Neural cell (in vitro differentiated cells): ENCODE measurements at regions not wholly inside any gene's neighbourhood (a gene's known extent, or its start where the extent isn't known, plus 50 kb on each side); places are given as distances from the start of the nearest gene placed in this dataset.

Experiments
- H2AFZ ChIP-seq: fragments of 200-600, 300-800 bp; sonication (generic), shearing (Covaris generic); 2 replicates; pipeline ENCODE4 v1.6.0; 2014; ENCODE audit warnings: low read depth, mild to moderate bottlenecking, antibody characterized with exemption, low read length, moderate library complexity
- H3F3A ChIP-seq: fragments of 200-600 bp; shearing (Covaris generic); 2 replicates; pipeline ENCODE4 v1.6.1; 2016; ENCODE audit warnings: mild to moderate bottlenecking, moderate library complexity, mixed read lengths, antibody characterized with exemption, low read length; ENCODE audit not compliant: insufficient read depth, poor library complexity, severe bottlenecking
- H3K27ac ChIP-seq: fragments of 200-600, 300-800 bp; sonication (generic), shearing (Covaris generic); 2 replicates; pipeline ENCODE4 v1.5.1; 2014; ENCODE audit warnings: mild to moderate bottlenecking, low read length, moderate library complexity
- H3K27me3 ChIP-seq: fragments of 300-800, 200-600 bp; sonication (generic), shearing (Covaris generic); 2 replicates; pipeline ENCODE4 v1.6.0; 2014; ENCODE audit warnings: mild to moderate bottlenecking, low read depth, low read length, moderate library complexity; ENCODE audit not compliant: insufficient read depth
- H3K36me3 ChIP-seq: fragments of 300-800, 200-600 bp; sonication (generic), shearing (Covaris generic); 2 replicates; pipeline ENCODE4 v1.5.1; 2014; ENCODE audit warnings: mild to moderate bottlenecking, antibody characterized with exemption, low read length, moderate library complexity; ENCODE audit not compliant: insufficient read depth
- H3K4me2 ChIP-seq: fragments of 300-800, 200-600 bp; sonication (generic), shearing (Covaris generic); 2 replicates; pipeline ENCODE4 v1.6.0; 2014; ENCODE audit warnings: mild to moderate bottlenecking, low read length
- H3K4me3 ChIP-seq: fragments of 300-800, 200-600 bp; sonication (generic), shearing (Covaris generic); 2 replicates; pipeline ENCODE4 v1.5.1; 2014; ENCODE audit warnings: mild to moderate bottlenecking, low read length, moderate library complexity
- H3K79me2 ChIP-seq: fragments of 200-600 bp; shearing (Covaris generic); replicated peaks from 2 replicates; pipeline ENCODE4 v1.6.0; 2014; ENCODE audit warnings: mild to moderate bottlenecking, low read length, moderate library complexity; ENCODE audit not compliant: insufficient read depth
- H3K9ac ChIP-seq: fragments of 300-800, 200-600 bp; sonication (generic), shearing (Covaris generic); 2 replicates; pipeline ENCODE4 v1.6.1; 2016; ENCODE audit warnings: mild to moderate bottlenecking, low read length, mixed read lengths
- H3K9me2 ChIP-seq: fragments of 200-600 bp; shearing (Covaris generic); 2 replicates; pipeline ENCODE4 v1.6.1; 2016; ENCODE audit warnings: mild to moderate bottlenecking, low read length, mixed read lengths; ENCODE audit not compliant: insufficient read depth
- H3K9me3 ChIP-seq: fragments of 200-600, 300-800 bp; sonication (generic), shearing (Covaris generic); 2 replicates; pipeline ENCODE4 v1.6.1; 2016; ENCODE audit warnings: mild to moderate bottlenecking, mixed run types, low read length, moderate library complexity, mixed read lengths
- H4K20me1 ChIP-seq: fragments of 200-600 bp; shearing (Covaris generic); 2 replicates; pipeline ENCODE4 v1.6.1; 2016; ENCODE audit warnings: mild to moderate bottlenecking, mixed run types; ENCODE audit not compliant: insufficient read depth
- EP300 ChIP-seq: fragments of 450-650 bp; conservative IDR thresholded peaks from 2 replicates; pipeline ENCODE4 v1.6.1; 2014; ENCODE audit warnings: antibody characterized with exemption, mild to moderate bottlenecking, moderate library complexity; ENCODE audit not compliant: poor library complexity, severe bottlenecking
- EZH2 ChIP-seq: fragments of 200-600, 300-800 bp; shearing (Covaris generic), sonication (generic); IDR thresholded peaks from 2 replicates; pipeline ENCODE4 v1.6.1; 2014; ENCODE audit warnings: antibody characterized with exemption, low read length, borderline replicate concordance, mild to moderate bottlenecking; ENCODE audit not compliant: insufficient read depth, poor library complexity, severe bottlenecking
- MXI1 ChIP-seq: fragments of 450-650 bp; conservative IDR thresholded peaks from 2 replicates; pipeline ENCODE4 v1.6.1; 2014; ENCODE audit warnings: antibody characterized with exemption, mild to moderate bottlenecking; ENCODE audit not compliant: poor library complexity, severe bottlenecking
- POLR2AphosphoS5 ChIP-seq: IDR thresholded peaks from 2 replicates; pipeline ENCODE4 v1.6.1; 2012
- RAD21 ChIP-seq: fragments of 450-650 bp; conservative IDR thresholded peaks from 2 replicates; pipeline ENCODE4 v1.6.1; 2014; ENCODE audit warnings: antibody characterized with exemption, mild to moderate bottlenecking, moderate library complexity
- SMC3 ChIP-seq: fragments of 450-650 bp; conservative IDR thresholded peaks from 2 replicates; pipeline ENCODE4 v1.6.1; 2014; ENCODE audit warnings: antibody characterized with exemption, mild to moderate bottlenecking, moderate library complexity; ENCODE audit not compliant: poor library complexity
- TAF1 ChIP-seq: IDR thresholded peaks from 2 replicates; pipeline ENCODE4 v1.6.1; 2012; ENCODE audit warnings: low read depth
- TF ChIP-seq, protein P1 (sequence below): fragments of 450-650 bp; IDR thresholded peaks from 2 replicates; pipeline ENCODE4 v1.5.1; 2014; ENCODE audit warnings: antibody characterized with exemption, mild to moderate bottlenecking, moderate library complexity; ENCODE audit not compliant: poor library complexity, severe bottlenecking
- TF ChIP-seq, protein P2 (sequence below): IDR thresholded peaks from 2 replicates; pipeline ENCODE4 v1.6.1; 2012; ENCODE audit warnings: borderline replicate concordance

DNA sequence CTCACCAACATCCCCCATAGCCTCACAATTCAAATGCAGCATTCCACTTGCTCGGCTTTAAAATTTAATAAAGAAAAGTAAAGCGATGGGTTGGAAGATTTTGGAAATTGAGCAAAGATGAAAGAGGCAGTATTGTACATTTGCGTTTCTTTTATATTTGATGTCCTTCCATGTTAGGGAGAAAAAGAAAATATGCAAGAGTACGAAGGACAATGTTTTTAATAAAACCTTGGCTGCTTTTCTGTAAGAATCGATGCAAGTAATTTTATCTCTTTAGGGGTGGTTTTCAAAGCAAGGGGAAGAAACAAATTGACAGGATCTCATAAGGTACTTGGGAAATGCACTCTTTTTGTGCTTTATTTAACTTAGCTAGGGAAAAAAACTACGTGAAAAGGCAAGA lies 61.8 kb upstream of the TSC22D2 start:
- no peak overlapping the region for H3K27ac ChIP-seq
- H3K9ac ChIP-seq = no peak overlapping the region
- no peaks in the 10 kb centered on the region for H3K36me3 ChIP-seq
- H3K9me2 ChIP-seq = no peaks in the 10 kb centered on the region
- H3F3A ChIP-seq = no peaks in the 10 kb centered on the region
- H3K4me2 ChIP-seq = no peak overlapping the region
- TF ChIP-seq, protein P1, sequence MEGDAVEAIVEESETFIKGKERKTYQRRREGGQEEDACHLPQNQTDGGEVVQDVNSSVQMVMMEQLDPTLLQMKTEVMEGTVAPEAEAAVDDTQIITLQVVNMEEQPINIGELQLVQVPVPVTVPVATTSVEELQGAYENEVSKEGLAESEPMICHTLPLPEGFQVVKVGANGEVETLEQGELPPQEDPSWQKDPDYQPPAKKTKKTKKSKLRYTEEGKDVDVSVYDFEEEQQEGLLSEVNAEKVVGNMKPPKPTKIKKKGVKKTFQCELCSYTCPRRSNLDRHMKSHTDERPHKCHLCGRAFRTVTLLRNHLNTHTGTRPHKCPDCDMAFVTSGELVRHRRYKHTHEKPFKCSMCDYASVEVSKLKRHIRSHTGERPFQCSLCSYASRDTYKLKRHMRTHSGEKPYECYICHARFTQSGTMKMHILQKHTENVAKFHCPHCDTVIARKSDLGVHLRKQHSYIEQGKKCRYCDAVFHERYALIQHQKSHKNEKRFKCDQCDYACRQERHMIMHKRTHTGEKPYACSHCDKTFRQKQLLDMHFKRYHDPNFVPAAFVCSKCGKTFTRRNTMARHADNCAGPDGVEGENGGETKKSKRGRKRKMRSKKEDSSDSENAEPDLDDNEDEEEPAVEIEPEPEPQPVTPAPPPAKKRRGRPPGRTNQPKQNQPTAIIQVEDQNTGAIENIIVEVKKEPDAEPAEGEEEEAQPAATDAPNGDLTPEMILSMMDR = no peak
- TF ChIP-seq POLR2AphosphoS5 = no peak
- TF ChIP-seq RAD21 = no peak
- TF ChIP-seq MXI1 = no peak
- no peak for TF ChIP-seq EZH2
- TF ChIP-seq EP300 = no peak
- TF ChIP-seq TAF1 = no peak
- TF ChIP-seq, protein P2, sequence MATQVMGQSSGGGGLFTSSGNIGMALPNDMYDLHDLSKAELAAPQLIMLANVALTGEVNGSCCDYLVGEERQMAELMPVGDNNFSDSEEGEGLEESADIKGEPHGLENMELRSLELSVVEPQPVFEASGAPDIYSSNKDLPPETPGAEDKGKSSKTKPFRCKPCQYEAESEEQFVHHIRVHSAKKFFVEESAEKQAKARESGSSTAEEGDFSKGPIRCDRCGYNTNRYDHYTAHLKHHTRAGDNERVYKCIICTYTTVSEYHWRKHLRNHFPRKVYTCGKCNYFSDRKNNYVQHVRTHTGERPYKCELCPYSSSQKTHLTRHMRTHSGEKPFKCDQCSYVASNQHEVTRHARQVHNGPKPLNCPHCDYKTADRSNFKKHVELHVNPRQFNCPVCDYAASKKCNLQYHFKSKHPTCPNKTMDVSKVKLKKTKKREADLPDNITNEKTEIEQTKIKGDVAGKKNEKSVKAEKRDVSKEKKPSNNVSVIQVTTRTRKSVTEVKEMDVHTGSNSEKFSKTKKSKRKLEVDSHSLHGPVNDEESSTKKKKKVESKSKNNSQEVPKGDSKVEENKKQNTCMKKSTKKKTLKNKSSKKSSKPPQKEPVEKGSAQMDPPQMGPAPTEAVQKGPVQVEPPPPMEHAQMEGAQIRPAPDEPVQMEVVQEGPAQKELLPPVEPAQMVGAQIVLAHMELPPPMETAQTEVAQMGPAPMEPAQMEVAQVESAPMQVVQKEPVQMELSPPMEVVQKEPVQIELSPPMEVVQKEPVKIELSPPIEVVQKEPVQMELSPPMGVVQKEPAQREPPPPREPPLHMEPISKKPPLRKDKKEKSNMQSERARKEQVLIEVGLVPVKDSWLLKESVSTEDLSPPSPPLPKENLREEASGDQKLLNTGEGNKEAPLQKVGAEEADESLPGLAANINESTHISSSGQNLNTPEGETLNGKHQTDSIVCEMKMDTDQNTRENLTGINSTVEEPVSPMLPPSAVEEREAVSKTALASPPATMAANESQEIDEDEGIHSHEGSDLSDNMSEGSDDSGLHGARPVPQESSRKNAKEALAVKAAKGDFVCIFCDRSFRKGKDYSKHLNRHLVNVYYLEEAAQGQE = no peak
- TF ChIP-seq SMC3 = no peak
- no peaks in the 10 kb centered on the region for H3K27me3 ChIP-seq
- no peaks in the 10 kb centered on the region for H3K79me2 ChIP-seq
- H4K20me1 ChIP-seq = no peaks in the 10 kb centered on the region
- H2AFZ ChIP-seq = no peak overlapping the region
- no peaks in the 10 kb centered on the region for H3K9me3 ChIP-seq
- no peak overlapping the region for H3K4me3 ChIP-seq

DNA sequence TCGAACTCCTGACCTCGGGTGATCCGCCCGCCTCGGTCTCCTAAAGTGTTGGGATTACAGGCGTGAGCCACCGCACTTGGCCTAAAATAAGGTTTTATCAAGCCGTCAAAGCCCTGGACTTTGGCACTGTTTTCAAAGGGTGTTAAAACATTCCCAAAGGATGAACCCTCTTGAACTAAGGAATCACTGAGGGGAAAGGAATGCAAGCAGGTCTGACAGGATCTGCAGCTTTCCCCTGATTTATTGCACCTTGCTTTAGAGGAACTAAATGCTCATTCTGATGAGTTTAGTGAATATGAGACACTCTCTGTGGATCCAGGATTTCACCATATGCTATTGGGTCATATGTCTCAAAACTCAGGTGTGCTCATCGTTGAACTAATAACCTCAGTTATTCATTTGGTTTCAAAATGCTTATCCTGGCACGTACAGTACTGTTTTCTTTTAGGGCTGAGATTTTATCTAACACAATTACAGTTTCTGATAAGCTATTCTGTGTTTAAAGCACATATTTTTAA lies 63.0 kb upstream of the TSC22D2 start:
- no peak for TF ChIP-seq TAF1
- TF ChIP-seq POLR2AphosphoS5 = no peak
- no peak for TF ChIP-seq EZH2
- TF ChIP-seq EP300 = no peak
- TF ChIP-seq, protein P1 = no peak
- TF ChIP-seq, protein P2 = no peak
- TF ChIP-seq SMC3 = no peak
- TF ChIP-seq RAD21 = no peak
- no peak for TF ChIP-seq MXI1
- H3K4me2 ChIP-seq = no peak overlapping the region
- H3K4me3 ChIP-seq = no peak overlapping the region
- no peaks in the 10 kb centered on the region for H3K27me3 ChIP-seq
- H2AFZ ChIP-seq = no peak overlapping the region
- H3K36me3 ChIP-seq = no peaks in the 10 kb centered on the region
- H3K9ac ChIP-seq = no peak overlapping the region
- no peaks in the 10 kb centered on the region for H3K9me2 ChIP-seq
- H3F3A ChIP-seq = no peaks in the 10 kb centered on the region
- H3K27ac ChIP-seq = no peak overlapping the region
- no peaks in the 10 kb centered on the region for H4K20me1 ChIP-seq
- H3K9me3 ChIP-seq = no peaks in the 10 kb centered on the region
- H3K79me2 ChIP-seq = no peaks in the 10 kb centered on the region
